ENCODE measurements at regions not wholly inside any gene's neighbourhood (a gene's known extent, or its start where the extent isn't known, plus 50 kb on each side); places are given as distances from the start of the nearest gene placed in this dataset.
"Not testable (repeated sequence)": the region's sequence is repeated elsewhere in the genome, so short reads cannot be mapped to it uniquely, and the experiment has no call there.

DNA sequence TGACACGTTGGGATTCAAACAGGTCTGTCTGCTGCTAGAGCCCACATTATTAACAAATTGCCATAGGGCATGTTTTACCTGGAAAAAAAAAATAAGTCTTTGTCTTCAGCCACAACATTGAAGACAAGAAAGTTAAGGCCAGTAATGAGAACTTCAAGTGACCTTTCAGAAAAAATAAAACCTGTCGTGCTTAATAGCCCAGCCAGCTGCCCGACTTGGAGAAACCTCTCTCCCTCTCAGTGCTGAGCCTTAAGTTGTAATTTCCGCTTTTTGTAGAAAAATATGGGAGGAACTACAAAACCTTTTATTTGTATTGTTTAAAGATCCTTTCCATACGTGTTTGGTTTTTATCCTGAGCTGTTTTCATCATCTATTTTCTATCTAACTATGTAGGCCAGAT lies 454.3 kb upstream of the SLITRK6 start:
- DNase-seq (ENCODE audit: low spot score) = not testable (repeated sequence)

DNA sequence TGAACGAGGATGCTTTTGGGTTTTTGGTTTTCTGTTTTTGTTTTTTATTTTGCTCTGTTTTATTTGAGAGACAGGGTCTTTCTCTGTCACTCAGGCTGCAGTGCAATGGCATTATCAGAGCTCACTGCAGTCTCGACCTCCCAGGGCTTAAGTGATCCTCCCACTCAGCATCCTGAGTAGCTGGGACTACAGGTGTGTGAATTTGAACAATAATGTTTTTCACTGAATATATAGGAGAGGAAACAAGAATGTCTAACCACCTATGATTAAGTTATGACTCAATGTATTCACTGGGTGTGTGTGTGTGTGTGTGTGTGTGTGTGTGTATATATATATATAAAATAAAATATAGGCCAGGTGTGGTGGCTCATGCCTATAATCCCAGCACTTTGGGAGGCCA lies 456.6 kb upstream of the SLITRK6 start:
- DNase-seq (ENCODE audit: low spot score) = not testable (repeated sequence)

DNA sequence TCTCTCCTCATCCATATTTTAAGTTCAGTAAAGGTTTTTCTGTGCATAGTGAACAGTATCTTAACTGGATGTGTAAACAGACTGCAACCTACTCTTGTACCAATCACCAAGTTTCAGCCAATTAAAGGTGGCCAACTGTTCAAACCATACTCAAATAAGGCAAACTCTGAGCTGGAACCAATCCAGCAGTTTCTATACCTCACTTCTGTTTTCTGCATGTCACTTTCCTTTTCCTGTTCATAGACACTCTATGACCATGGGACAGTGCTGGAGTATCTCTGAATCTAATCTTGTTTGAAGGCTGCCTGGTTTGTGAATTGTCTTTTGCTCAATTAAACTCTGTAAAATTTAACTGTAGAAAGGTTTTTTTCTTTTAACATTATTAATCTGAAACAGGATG lies 470.3 kb upstream of the SLITRK6 start:
- DNase-seq (ENCODE audit: low spot score) = no peak

DNA sequence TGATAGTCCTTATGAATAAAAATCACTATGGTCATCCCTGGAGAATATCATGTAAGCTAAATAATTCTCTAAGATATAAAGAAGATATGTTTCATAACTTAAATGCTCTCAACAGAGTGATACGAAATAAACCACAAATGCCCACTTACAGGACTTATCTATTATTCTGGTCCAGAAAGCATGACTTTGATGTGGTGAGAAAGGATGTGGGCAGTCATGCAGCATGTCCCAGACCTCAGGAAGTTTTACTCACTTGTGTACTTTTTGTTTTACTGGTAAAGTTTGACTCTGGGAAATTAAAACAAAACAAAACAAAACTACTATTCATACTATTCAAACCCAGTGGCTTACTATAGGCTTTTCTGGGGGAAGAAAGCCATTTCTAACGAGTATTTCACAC lies 483.2 kb upstream of the SLITRK6 start:
- no peak for DNase-seq (ENCODE audit: low spot score)

DNA sequence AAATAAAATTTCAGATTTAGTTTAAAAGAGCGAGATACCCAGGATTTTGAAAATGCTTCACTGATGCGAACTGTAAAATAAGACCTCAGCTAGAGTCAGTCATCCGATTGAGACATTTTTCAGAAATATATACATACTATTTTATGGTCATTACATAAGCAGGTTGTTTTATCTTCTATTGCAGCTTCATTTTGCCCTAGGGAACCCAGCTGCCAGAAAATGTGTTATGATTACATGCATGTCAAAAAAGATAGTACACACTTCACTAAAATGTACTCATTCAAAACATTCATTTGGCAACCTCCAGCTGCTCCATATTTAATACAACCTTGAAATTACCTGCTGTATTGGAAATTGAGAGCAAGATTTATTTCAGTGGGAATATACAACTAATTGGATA lies 483.8 kb upstream of the SLITRK6 start:
- no peak for DNase-seq (ENCODE audit: low spot score)

DNA sequence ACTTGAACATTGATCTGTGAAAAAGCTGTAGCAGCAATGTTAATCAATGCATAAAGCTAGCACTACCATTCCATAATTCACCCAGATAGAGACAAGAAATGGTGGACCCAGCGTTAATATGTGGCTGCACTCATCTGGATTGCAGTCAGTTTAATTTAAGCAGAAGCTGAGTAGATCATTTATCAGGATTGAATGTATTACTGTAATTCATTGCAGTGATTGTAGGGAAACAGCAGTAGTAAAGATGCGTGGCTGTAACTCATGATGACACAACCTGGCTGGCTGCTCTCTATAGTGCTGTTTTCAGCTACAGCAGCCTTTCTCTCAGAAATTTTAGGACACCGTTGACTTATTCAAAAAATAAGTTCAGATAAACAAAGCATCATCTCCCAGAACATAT lies 499.5 kb upstream of the SLITRK6 start:
- no peak for DNase-seq (ENCODE audit: low spot score)

DNA sequence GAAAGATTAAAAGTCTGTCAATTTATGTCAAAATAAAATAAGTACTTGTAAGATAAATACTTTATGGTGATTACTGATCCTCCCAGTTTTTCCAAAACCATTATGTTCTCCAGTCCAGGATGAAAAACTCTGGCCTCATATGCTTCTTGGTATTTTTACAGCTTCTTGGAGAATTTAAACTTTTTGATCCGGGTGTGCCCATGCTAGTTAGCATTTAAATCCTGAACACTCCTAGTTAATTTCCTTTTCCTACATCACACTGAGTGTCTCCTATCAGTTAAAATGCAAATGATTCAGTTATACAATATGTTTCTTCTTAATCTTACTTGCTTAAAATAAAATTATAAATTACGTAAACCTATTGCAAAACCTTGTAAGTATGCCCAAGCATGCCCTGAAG lies 499.9 kb upstream of the SLITRK6 start:
- DNase-seq (ENCODE audit: low spot score) = no peak

DNA sequence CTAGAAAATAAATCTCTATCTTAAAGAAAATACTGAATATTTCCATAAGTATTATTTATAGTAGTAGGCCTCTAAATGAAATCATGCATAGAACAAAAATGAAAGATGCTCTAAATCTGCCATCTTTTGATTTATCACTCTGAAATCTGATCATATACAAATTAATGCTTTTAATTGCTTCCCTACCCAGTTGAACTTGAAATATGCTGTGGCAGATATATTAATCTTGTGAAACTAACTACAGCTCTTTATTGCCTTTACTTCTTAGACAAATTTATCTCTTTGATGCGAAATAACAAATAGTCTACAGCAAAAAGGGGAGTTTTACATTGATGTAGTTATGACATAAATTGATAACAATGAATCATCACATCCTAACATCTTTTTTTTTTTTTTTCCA lies 510.7 kb upstream of the SLITRK6 start:
- no peak for DNase-seq (ENCODE audit: low spot score)

DNA sequence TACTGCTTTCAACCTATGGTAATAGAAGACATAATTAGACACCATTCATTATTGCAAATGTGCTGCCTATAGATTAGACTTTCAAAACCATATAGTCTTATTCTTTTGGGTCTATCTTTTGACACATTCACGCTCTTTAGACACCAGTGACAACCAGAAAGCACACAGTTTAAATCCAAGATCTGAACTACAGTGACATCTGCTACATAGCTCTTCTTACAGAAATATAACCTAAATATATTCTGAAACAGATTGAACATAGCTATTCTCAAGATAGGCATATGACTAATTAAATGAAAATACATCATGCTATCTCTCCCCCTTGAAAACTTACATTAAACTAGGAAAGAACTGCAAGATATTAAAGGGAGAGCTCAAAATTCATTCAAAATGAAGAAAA lies 514.2 kb upstream of the SLITRK6 start:
- DNase-seq (ENCODE audit: low spot score) = no peak

DNA sequence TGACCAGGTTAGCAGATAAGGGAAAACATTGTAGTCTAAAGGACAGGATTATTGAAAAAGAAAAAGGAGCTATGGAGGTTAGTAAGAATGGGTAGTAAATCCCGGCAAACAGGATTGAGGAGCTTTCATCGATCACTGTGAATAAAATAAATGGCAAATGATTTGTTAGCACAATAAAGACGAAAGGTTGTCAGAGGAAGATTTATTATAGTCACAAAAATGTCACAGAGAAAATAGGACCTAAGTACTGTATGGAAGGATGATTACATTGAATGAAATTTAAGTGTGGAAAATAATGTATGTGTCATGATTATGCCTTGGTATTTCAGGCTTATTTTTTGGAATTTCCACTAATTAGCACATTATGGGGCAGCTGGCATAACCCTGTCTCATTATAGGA lies 519.2 kb upstream of the SLITRK6 start:
- no peak for DNase-seq (ENCODE audit: low spot score)

DNA sequence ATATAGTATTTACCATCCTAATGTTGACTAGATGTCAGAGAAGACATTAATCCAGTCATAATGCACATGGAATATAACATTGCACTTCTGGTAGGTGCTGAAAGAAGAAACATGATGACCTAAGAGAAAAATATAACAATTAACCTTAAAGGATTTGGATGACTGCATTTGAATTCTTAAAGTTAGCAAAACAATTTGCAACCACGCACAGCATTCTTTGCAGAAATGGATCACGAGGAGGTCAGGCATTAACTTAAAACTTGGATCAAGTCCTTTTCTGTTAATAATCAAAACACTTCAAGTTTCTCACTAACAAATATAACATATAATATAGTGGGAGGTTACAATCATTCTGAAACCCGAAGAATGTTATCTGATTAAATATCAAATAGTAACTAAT lies 525.0 kb upstream of the SLITRK6 start:
- DNase-seq (ENCODE audit: low spot score) = no peak

DNA sequence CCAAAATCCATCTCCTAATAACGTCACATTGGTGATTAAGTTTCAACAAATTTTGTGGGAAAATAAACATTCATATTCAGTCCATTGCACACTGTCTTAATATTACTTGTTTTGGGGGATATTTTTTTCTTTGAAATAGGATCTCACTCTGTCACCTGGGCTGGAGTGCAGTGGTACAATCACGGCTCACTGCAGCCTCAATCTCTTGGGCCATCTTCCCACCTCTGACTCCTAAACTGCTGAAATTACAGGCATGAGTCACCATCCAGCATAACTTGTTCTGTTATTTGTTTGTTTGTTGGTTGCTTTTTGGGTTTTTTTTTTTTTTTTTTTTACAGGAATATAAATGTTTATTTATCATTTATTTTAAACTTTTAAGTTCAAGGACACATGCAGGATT lies 556.1 kb upstream of the SLITRK6 start:
- DNase-seq (ENCODE audit: low spot score) = no peak

DNA sequence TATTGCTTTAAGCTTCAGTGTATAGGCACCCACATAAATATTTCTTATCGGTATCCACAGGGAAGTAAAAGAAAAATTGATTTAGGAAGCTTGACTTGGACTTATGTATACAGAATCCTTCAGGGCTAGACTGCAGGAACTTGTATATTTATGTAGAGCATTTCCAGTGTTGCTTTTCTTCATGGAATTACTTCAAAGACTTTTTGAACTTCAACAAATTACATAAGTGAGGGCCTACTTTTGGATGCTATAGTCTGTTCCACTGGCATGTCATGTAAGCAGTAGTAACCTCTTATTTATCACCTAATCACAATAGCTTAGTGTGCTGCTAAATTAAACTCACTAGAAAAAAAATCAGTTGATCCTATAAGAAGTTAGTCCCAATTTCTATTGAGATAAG lies 557.9 kb upstream of the SLITRK6 start:
- DNase-seq (ENCODE audit: low spot score) = no peak

DNA sequence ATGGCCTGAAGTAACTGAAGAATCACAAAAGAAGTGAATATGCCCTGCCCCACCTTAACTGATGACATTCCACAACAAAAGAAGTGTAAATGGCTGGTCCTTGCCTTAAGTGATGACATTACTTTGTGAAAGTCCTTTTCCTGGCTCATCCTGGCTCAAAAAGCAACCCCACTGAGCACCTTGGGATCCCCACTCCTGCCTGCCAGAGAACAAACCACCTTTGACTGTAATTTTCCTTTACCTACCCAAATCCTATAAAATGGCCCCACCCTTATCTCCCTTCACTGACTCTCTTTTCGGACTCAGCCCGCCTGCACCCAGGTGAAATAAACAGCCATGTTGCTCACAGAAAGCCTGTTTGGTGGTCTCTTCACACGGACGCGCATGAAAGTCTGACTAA lies 564.5 kb upstream of the SLITRK6 start:
- not testable (repeated sequence) for DNase-seq (ENCODE audit: low spot score)

DNA sequence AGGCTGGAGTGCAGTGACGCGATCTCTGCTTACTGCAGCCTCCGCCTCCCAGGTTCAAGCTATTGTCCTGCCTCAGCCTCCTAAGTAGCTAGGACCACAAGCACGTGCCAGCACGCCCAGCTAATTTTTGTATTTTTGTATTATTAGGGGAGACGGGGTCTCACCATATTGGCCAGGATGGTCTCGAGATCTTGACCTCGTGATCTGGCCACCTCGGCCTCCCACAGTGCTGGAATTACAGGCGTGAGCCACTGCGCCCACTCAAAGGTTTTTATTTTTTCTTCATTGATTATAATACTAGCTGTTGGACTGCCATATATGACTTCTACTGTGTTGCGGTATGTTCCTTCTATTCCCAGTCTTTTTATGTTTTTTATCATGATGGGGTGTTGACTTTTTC lies 569.7 kb upstream of the SLITRK6 start:
- no peak for DNase-seq (ENCODE audit: low spot score)

DNA sequence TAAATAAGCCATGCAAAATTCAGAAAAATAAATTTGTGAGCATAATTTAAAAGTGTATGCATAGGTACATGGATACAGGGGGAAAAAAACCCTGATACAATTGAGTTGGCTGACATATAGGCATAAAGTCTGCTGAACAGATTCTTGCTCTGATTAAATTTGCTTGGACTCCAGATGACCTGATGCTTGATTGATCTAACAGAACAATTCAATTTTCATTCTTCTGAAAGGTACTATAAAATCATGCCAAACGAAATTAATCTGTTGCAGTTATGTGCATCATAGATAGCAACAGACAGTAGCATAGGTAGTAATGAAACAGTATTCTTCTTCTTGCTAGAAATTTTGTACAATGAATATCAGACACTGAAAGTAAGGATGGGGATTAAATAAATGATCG lies 578.2 kb upstream of the SLITRK6 start:
- no peak for DNase-seq (ENCODE audit: low spot score)

DNA sequence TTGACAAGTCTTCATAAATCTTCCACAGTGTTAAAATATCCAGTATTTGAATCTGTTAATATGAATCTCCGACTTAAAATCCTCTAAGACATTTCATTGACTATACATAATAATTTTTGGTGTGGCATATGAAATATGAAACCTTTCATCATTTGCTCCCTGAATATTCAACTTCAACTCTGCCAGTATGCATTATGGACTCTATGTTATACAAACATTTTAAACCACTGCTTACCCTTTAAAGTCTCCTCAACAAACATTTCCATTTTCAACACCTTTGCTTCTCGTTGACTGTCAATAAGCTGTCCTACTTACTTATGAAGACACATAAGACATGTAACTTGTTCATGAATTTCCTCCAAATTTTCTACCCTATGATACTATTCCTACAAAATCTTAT lies 579.4 kb upstream of the SLITRK6 start:
- DNase-seq (ENCODE audit: low spot score) = no peak

DNA sequence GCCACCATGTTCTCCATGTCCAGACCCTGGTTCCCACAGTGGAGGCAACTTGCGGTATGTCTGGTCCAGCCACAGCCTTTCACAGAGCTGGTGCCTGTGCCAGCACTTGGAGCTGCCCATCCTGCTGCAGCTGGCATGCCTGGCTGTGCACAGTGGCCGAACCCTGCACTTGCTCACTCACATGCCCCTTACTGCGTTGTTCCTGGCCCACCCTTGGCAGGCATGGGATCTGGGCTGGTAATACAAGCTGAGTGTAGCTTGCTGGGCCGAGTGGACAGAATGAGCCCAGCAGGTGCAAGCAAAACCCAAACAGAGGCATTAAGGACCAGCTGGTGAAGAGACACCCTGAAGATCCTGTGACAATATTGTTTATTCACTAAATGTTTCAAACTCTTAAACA lies 583.9 kb upstream of the SLITRK6 start:
- DNase-seq (ENCODE audit: low spot score) = no peak

DNA sequence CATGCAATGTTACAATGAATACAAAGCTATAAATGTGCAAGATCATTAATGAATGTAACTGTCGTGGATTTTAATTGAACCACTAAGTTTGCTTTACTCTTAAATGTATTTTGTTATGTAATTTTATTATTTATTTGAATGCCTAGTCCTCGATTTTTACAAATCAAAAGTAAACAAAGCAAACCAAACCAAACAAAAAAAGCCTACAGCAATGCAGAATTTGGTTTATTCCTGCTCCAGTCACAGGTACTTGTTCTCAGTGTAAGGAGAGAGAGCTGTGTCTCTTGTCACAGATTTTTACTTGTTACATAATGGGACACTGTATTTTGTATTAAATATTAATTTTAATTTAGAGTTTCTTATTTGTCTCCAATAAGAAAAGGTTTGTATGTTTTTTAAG lies 584.3 kb upstream of the SLITRK6 start:
- no peak for DNase-seq (ENCODE audit: low spot score)

DNA sequence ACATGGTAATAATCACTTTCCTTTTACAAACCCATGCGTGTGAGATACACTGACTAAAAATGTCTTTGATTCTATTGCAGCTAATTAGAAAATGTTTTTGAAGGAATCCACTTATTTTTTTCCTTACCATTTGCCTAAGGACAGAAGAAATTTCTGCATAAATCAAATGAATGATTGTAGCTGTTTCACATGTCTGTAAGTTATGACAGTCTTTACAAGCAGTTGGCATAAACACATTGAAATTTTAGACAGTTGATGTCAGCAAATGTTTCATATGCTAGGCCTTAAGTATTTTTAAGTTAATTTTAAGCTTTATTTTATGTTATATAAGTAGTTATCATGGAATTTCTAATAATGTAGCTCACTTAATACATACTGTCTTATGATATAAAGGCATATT lies 598.4 kb upstream of the SLITRK6 start:
- no peak for DNase-seq (ENCODE audit: low spot score)

DNA sequence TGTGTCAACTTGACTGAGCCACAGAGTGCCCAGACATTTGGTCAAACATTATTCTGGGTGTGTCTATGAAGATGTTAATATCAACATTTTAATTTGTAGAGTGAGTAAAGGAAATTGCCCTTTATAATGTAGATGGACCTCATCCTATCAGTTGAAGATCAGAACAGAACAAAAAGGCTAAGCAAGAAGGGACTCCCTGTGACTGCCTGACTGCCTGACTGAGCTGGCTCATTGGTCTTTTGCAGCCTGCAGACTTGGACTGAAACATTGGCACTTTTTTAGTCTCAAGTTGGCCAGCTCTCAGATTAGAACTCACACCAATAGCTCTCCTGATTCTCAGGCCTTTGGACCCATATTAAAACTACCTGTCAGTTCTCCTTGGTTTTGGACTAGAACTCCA lies 600.4 kb upstream of the SLITRK6 start:
- no peak for DNase-seq (ENCODE audit: low spot score)

DNA sequence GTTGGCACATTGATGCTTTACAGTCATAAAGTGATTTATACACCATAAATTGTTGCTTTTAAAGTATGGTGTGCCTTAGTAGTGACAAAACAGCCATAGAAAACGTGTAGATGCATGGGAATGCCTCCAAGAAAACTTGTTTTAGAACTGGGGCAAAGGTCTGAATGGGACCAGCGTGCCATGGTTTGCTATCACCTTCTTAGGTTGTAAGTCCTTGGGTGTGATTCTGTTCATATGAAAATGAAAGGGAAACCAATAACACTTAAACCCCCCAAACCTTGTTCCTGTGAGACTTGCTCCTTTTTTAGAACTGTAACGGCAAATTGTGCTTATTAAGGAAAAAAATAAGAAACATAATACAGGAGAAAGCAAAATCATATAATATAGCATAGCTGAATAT lies 603.3 kb upstream of the SLITRK6 start:
- DNase-seq (ENCODE audit: low spot score) = no peak

DNA sequence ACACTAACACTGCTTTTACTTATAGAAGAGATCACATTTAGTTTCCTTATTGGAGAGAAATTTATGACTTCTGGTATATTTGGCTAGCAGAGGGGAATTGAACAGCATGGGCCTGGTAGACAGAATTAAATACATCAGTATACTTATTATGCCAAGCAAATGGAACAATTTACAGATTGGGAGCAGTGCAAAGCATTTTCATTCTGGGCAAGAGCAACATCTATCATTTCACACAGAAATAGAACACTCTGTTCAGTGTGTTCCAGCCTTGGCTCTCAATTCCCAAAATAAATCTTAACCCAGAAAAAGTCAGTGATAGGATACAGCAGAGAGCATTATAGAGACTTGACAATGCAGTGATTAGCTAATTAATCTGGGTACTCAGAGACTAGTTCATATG lies 604.0 kb upstream of the SLITRK6 start:
- DNase-seq (ENCODE audit: low spot score) = no peak

DNA sequence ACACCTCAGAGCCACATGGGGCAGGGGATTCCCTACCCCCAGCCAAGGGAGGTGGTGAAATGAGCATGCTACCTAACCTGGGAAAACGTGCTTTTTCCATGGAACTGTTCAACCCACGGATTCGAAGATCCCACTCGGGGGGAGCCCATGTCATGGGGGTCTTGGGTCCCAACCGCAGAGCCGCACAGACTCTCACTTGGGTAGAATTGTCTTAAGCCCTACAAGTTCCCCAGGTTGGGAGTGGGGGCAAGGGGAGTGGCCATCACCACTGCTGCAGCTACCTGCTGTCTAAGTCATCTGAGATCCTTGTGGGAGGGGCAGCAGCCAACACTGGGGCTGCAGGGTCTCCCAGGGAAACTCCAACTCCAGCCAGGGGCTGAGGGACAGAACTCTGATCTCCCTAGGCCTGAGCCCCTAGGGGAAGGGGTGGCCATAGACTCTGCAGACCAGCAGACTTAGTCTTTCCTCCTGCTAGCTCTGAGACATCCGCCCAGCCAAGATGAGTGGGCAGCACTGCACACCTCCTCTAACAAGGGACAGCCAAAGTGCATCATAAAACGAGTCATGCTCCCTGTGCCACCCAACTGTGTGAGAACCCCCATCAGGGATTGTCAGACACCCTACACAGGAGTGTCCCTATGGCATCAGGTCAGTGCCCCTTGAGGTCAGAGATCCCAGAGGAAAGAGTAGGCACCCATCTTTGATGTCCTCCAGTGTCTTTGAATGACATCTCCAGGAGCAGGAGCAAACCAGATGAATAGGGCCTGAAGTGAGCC lies 610.4 kb upstream of the SLITRK6 start:
- DNase-seq (ENCODE audit: low spot score) = no peak

All from iPS-NIHi11 (cell line).